WTC11 (cell line): ENCODE measurements at regions not wholly inside any gene's neighbourhood (a gene's known extent, or its start where the extent isn't known, plus 50 kb on each side); places are given as distances from the start of the nearest gene placed in this dataset.

Source experiments
- ATAC-seq: fragments of 200-7000 bp; cut with Tn5 transposase; 2 replicates; pipeline ENCODE4 v1.10.0; 2021; ENCODE audit warnings: mild to moderate bottlenecking, moderate library complexity
- CTCF ChIA-PET: fragments of 300-600 bp; sonication (Branson Sonifier 250); formaldehyde crosslinking; loops from one replicate; lab custom pipeline; 2021; ENCODE audit warnings: antibody characterized with exemption; lab: Charles Lee
- POLR2A ChIA-PET: fragments of 350-600 bp; sonication (Branson Sonifier 250); formaldehyde crosslinking; loops from one replicate; lab custom pipeline; 2021; ENCODE audit warnings: antibody characterized with exemption; lab: Charles Lee
- DNase-seq: peaks from one replicate; pipeline ENCODE4 v3.0.0; 2021; ENCODE audit warnings: low spot score
- H3K27ac Mint-ChIP-seq: 2 replicates; pipeline ENCODE4 v1.8.0; 2021; ENCODE audit warnings: mixed read lengths
- H3K27me3 Mint-ChIP-seq: 2 replicates; pipeline ENCODE4 v1.8.0; 2021; ENCODE audit warnings: low read depth, mild to moderate bottlenecking, moderate library complexity, mixed read lengths
- H3K36me3 Mint-ChIP-seq: 2 replicates; pipeline ENCODE4 v1.8.0; 2021; ENCODE audit warnings: mixed read lengths
- H3K4me1 Mint-ChIP-seq: 2 replicates; pipeline ENCODE4 v1.8.0; 2022; ENCODE audit warnings: mixed read lengths
- H3K4me3 Mint-ChIP-seq: 2 replicates; pipeline ENCODE4 v1.8.0; 2021; ENCODE audit warnings: mild to moderate bottlenecking, moderate library complexity, mixed read lengths
- H3K9me3 Mint-ChIP-seq: 2 replicates; pipeline ENCODE4 v1.8.0; 2021; ENCODE audit warnings: mixed read lengths
- ARID4B ChIP-seq: sonication (generic); formaldehyde crosslinking; IDR thresholded peaks from 2 replicates; pipeline ENCODE4 v1.8.0; 2023; ENCODE audit warnings: missing genetic modification reagents, mild to moderate bottlenecking, borderline replicate concordance
- ATF1 ChIP-seq: sonication (generic); formaldehyde crosslinking; IDR thresholded peaks from 2 replicates; pipeline ENCODE4 v1.8.1; 2023; ENCODE audit warnings: mild to moderate bottlenecking, moderate library complexity, missing genetic modification reagents
- E2F1 ChIP-seq: sonication (generic); formaldehyde crosslinking; IDR thresholded peaks from 2 replicates; pipeline ENCODE4 v1.8.0; 2022; ENCODE audit warnings: mild to moderate bottlenecking, missing genetic modification reagents
- EMX1 ChIP-seq: fragments of 250-450 bp; sonication (Bioruptor Pico); IDR thresholded peaks from 2 replicates; pipeline ENCODE4 v1.8.0; 2021; ENCODE audit warnings: mild to moderate bottlenecking
- FOXP1 ChIP-seq: sonication (generic); formaldehyde crosslinking; IDR thresholded peaks from 2 replicates; pipeline ENCODE4 v1.8.0; 2022; ENCODE audit warnings: missing genetic modification reagents, mild to moderate bottlenecking, moderate library complexity, borderline replicate concordance
- IRF1 ChIP-seq: sonication (generic); formaldehyde crosslinking; IDR thresholded peaks from 2 replicates; pipeline ENCODE4 v1.8.0; 2023; ENCODE audit warnings: missing genetic modification reagents
- IRF2 ChIP-seq: sonication (generic); formaldehyde crosslinking; IDR thresholded peaks from 2 replicates; pipeline ENCODE4 v1.8.0; 2022; ENCODE audit warnings: low read depth, missing genetic modification reagents, borderline replicate concordance
- NFE2L1 ChIP-seq: sonication (generic); formaldehyde crosslinking; IDR thresholded peaks from 2 replicates; pipeline ENCODE4 v1.8.1; 2023; ENCODE audit warnings: missing genetic modification reagents
- NR1H2 ChIP-seq: sonication (generic); formaldehyde crosslinking; IDR thresholded peaks from 2 replicates; pipeline ENCODE4 v1.9.0; 2021; ENCODE audit warnings: mild to moderate bottlenecking, moderate library complexity, missing genetic modification reagents
- RELA ChIP-seq: sonication (generic); formaldehyde crosslinking; IDR thresholded peaks from 2 replicates; pipeline ENCODE4 v1.8.1; 2022; ENCODE audit warnings: missing genetic modification reagents, mild to moderate bottlenecking, borderline replicate concordance
- SMAD4 ChIP-seq: sonication (generic); formaldehyde crosslinking; IDR thresholded peaks from 2 replicates; pipeline ENCODE4 v1.8.0; 2022; ENCODE audit warnings: mild to moderate bottlenecking, missing genetic modification reagents
- SOX15 ChIP-seq: fragments of 250-450 bp; sonication (Bioruptor Pico); IDR thresholded peaks from 2 replicates; pipeline ENCODE4 v1.9.0; 2021; ENCODE audit warnings: mild to moderate bottlenecking
- TEAD1 ChIP-seq: sonication (generic); formaldehyde crosslinking; IDR thresholded peaks from 2 replicates; pipeline ENCODE4 v1.8.0; 2022; ENCODE audit warnings: mild to moderate bottlenecking, missing genetic modification reagents
- ZBTB21 ChIP-seq: sonication (generic); formaldehyde crosslinking; IDR thresholded peaks from 2 replicates; pipeline ENCODE4 v1.8.1; 2023; ENCODE audit warnings: mild to moderate bottlenecking, missing genetic modification reagents, borderline replicate concordance
- ZBTB43 ChIP-seq: sonication (generic); formaldehyde crosslinking; IDR thresholded peaks from 2 replicates; pipeline ENCODE4 v1.8.1; 2023; ENCODE audit warnings: mild to moderate bottlenecking, missing genetic modification reagents
- ZNF219 ChIP-seq: sonication (generic); formaldehyde crosslinking; IDR thresholded peaks from 2 replicates; pipeline ENCODE4 v1.8.0; 2023; ENCODE audit warnings: missing genetic modification reagents, mild to moderate bottlenecking, borderline replicate concordance
- ZNF232 ChIP-seq: sonication (generic); formaldehyde crosslinking; IDR thresholded peaks from 2 replicates; pipeline ENCODE4 v1.8.0; 2022; ENCODE audit warnings: mild to moderate bottlenecking, missing genetic modification reagents
- ZNF317 ChIP-seq: sonication (generic); formaldehyde crosslinking; IDR thresholded peaks from 2 replicates; pipeline ENCODE4 v1.8.1; 2023; ENCODE audit warnings: low read depth, mild to moderate bottlenecking, moderate library complexity, missing genetic modification reagents, borderline replicate concordance
- ZNF671 ChIP-seq: fragments of 250-450 bp; sonication (Bioruptor Pico); IDR thresholded peaks from 2 replicates; pipeline ENCODE4 v1.8.0; 2021; ENCODE audit warnings: mild to moderate bottlenecking
- TF ChIP-seq, protein P1 (sequence below): sonication (generic); formaldehyde crosslinking; IDR thresholded peaks from 2 replicates; pipeline ENCODE4 v1.8.1; 2023; ENCODE audit warnings: mild to moderate bottlenecking, moderate library complexity, missing genetic modification reagents

DNA sequence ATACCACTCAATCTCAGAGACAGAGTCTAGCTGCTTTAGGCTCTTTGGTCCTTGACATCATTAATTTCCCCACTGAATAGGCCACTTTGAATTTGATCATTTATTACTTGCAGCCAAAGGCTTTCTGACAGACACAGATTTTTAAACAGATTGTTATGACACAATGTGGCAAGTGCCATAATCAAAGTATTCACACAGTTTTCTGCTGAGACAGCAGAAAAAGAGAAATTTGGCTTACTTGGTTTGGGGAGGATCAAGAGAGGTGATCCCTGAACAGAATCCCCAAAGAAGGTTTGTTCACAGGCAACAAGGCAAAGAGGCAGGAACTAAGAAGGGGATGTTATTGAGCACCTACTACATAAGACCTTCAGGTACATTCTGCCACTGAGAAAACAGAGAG, 138.0 kb upstream of the TOP1 start:
- no peaks in the 10 kb centered on the region for H3K4me1 Mint-ChIP-seq
- TF ChIP-seq E2F1 (CRISPR knock-in tag) (no peak), FOXP1 (no peak), NFE2L1 (CRISPR knock-in tag) (no peak), RELA (CRISPR knock-in tag) (no peak), ARID4B (CRISPR knock-in tag) (no peak), SOX15 (CRISPR knock-in tag) (no peak), ATF1 (CRISPR knock-in tag) (no peak), IRF1 (CRISPR knock-in tag) (no peak), ZNF219 (CRISPR knock-in tag) (no peak), IRF2 (no peak), TEAD1 (no peak), EMX1 (CRISPR knock-in tag) (no peak), ZNF232 (CRISPR knock-in tag) (no peak), ZNF317 (CRISPR knock-in tag) (no peak), NR1H2 (no peak), ZBTB43 (no peak), ZBTB21 (CRISPR knock-in tag) (no peak), ZNF671 (CRISPR knock-in tag) (no peak), SMAD4 (CRISPR knock-in tag) (no peak)
- TF ChIP-seq, protein P1, sequence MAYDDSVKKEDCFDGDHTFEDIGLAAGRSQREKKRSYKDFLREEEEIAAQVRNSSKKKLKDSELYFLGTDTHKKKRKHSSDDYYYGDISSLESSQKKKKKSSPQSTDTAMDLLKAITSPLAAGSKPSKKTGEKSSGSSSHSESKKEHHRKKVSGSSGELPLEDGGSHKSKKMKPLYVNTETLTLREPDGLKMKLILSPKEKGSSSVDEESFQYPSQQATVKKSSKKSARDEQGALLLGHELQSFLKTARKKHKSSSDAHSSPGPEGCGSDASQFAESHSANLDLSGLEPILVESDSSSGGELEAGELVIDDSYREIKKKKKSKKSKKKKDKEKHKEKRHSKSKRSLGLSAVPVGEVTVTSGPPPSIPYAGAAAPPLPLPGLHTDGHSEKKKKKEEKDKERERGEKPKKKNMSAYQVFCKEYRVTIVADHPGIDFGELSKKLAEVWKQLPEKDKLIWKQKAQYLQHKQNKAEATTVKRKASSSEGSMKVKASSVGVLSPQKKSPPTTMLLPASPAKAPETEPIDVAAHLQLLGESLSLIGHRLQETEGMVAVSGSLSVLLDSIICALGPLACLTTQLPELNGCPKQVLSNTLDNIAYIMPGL (CRISPR knock-in tag), result no peak
- no peak for ATAC-seq
- DNase-seq, result no peak
- POLR2A ChIA-PET, result no interaction called here
- no peak overlapping the region for H3K27ac Mint-ChIP-seq
- H3K27me3 Mint-ChIP-seq, result 0 out of 2 replicates have a peak, but pooled peaks cover 5% of the 10 kb centered on the region
- H3K9me3 Mint-ChIP-seq, result no peaks in the 10 kb centered on the region
- no peaks in the 10 kb centered on the region for H3K36me3 Mint-ChIP-seq
- H3K4me3 Mint-ChIP-seq, result no peak overlapping the region
- CTCF ChIA-PET, result no interaction called here
